ENCODE measurements at regions not wholly inside any gene's neighbourhood (a gene's known extent, or its start where the extent isn't known, plus 50 kb on each side); places are given as distances from the start of the nearest gene placed in this dataset.
"Not testable (repeated sequence)": the region's sequence is repeated elsewhere in the genome, so short reads cannot be mapped to it uniquely, and the experiment has no call there.

DNA sequence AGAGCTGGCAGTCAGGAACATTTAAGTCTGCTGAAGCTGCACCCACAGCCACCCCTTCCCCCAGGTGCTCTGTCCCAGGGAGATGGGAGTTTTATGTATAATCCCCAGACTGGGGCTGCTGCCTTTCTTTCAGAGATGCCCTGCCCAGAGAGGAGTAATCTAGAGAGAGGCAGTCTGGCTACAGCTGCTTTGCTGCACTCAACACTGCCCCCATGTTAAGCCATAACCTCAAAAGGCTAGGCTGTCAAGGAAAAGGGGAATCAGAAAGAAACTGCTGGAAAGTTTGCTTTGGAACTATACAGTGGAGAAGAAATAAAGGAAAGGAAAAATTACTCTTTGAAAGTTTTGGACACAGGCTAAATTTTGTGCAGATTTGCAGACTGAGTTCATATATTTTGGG is 127.2 kb downstream of the MACIR start:
- no peak for DNase-seq (ENCODE audit: low read depth in 2 of 2)
- H3K4me3 ChIP-seq (replicated peaks in 1 of 2; ENCODE audit: low read depth in 2 of 2, low read length in 2 of 2) = no peak overlapping the region
- TF ChIP-seq CTCF (IDR thresholded peaks at IDR 0.05; ENCODE audit: low read depth, low read length) = no peak

- DNase-seq (ENCODE audit: low read depth in 2 of 2); H3K4me3 ChIP-seq (replicated peaks in 1 of 2; ENCODE audit: low read depth in 2 of 2, low read length in 2 of 2): not testable (repeated sequence)
These were observed 119.1 kb downstream of the MACIR start for GRCh38 chr5:103377638-103378037.

GRCh38 chr5:103375863-103376591 is 117.5 kb downstream of the MACIR start:
- DNase-seq (ENCODE audit: low read depth in 2 of 2) = no peak
- TF ChIP-seq CTCF (IDR thresholded peaks at IDR 0.05; ENCODE audit: low read depth, low read length) = no peak

GRCh38 chr5:103375350-103375749 is 116.8 kb downstream of the MACIR start:
- peak; percentile 32 to 52 for DNase-seq (ENCODE audit: low read depth in 2 of 2)
- no peak for TF ChIP-seq CTCF (IDR thresholded peaks at IDR 0.05; ENCODE audit: low read depth, low read length)

More at GRCh38 chr5:103375863-103376591, 117.5 kb downstream of the MACIR start:
- H3K4me3 ChIP-seq (replicated peaks in 1 of 2; ENCODE audit: low read depth in 2 of 2, low read length in 2 of 2) = no peak overlapping the region

DNA sequence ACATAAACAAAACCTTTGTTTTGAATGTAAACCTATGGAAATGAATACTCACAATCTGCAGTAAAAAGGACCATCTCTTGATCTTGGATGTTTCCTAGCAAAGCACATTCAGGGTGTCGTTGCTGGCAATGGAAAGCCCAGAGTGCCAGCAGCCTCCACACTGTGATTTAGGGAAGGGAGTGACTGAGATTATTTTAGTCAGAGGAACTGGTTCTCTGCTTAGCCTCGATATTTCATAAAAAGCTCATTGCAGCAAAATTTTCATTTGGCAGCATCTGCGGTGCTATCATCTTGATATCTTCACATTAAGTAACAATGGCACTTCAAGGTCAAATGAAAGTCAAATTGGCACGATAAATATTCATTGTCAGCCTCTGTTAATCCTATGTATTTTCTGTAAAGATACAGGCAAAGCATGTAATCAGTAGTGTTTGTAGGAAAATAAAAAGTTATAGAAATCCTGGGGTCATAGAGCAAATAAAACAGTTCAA is 116.0 kb downstream of the MACIR start:
- no peak for TF ChIP-seq CTCF (IDR thresholded peaks at IDR 0.05; ENCODE audit: low read depth, low read length)
- H3K4me3 ChIP-seq (replicated peaks in 1 of 2; ENCODE audit: low read depth in 2 of 2, low read length in 2 of 2) = no peak overlapping the region
- no peak for DNase-seq (ENCODE audit: low read depth in 2 of 2)

More at GRCh38 chr5:103375350-103375749, 116.8 kb downstream of the MACIR start:
- H3K4me3 ChIP-seq (replicated peaks in 1 of 2; ENCODE audit: low read depth in 2 of 2, low read length in 2 of 2) = no peak overlapping the region

GRCh38 chr5:103373597-103374472 is 115.3 kb downstream of the MACIR start:
- DNase-seq (ENCODE audit: low read depth in 2 of 2) = no peak
- no peak for TF ChIP-seq CTCF (IDR thresholded peaks at IDR 0.05; ENCODE audit: low read depth, low read length)
- no peak overlapping the region for H3K4me3 ChIP-seq (replicated peaks in 1 of 2; ENCODE audit: low read depth in 2 of 2, low read length in 2 of 2)

DNA sequence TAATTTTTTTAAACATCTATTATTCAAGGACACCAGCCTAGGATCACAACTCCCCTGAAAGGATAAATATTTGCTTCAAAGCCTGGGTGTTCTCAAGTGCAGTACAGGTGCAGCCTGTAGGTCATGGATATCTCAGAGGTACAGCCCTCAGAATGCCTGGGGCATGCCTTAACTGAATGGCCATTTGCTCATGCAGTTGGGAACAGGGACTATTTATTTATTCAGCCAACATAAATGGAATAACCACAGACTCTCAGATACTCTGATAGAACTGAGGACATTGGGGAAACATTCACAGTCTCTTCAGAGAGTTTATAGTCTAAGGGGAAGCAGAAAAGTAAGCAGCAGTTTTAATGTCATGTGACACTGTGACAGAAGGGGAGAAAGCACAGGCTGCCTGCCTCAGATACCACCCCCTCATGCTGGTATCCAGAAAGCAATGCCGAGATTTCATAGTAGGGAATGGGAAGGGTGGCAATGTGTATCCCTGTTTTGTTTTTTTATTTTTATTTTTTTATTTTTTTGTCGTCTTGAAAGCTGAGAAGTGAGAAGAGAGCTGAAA is 112.6 kb downstream of the MACIR start:
- no peak for DNase-seq (ENCODE audit: low read depth in 2 of 2)
- no peak for TF ChIP-seq CTCF (IDR thresholded peaks at IDR 0.05; ENCODE audit: low read depth, low read length)

More for the DNA sequence above, 112.6 kb downstream of the MACIR start:
- H3K4me3 ChIP-seq (replicated peaks in 1 of 2; ENCODE audit: low read depth in 2 of 2, low read length in 2 of 2) = no peak overlapping the region

All from cardiac fibroblast (primary cell).